ENCODE measurements at regions not wholly inside any gene's neighbourhood (a gene's known extent, or its start where the extent isn't known, plus 50 kb on each side); places are given as distances from the start of the nearest gene placed in this dataset.

DNA sequence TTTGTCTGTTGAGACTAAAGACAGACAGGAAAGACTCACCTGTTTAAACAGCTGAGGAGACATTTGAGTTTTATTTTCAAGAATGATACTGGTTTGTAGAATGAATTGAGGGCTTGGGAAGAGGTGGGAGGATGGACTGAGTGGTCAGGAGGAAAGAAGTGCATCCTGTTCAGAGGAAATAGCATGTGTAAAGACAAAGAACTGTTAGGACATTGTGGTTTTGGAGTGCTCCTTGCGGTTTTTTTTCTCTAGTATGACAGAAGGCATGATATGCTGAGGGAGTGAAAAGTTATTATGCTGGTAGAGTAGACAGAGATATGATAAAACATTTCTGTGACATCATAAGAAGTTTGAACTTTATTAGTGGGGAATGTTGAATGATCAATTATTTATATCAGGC lies 270.7 kb upstream of the ELAVL2 start:
- 69 to 73% methylated on average over 1 of the region's 1 CpG for WGBS, 2 donors (ENCODE audit: low coverage in 1 of 2)
- Histone ChIP-seq H3K4me3 (no peak overlapping the region), H3K4me1 (no peaks in the 10 kb centered on the region), H3K27me3 (no peaks in the 10 kb centered on the region), H3K36me3 (no peaks in the 10 kb centered on the region), H3K27ac (no peak overlapping the region), H3K9me3 (no peaks in the 10 kb centered on the region)
- intact Hi-C loops (cut with DNase I; ENCODE audit: low total_unique reads) (no loop called here), in situ Hi-C loops (cut with MboI; ENCODE audit: low pct_ligation_motif_present in 1 of 4, low pct_unique_long_range_greater_than_20kb in 1 of 4, low sequenced_read_pairs in 3 of 4) (loop anchor here in 1 of 4 donors (25.0 kb wide), 1 partner anchor 109 kb away; no protein-coding TSS in a partner anchor)
- TF ChIP-seq EP300 (IDR thresholded peaks at IDR 0.05; ENCODE audit: low read depth) (no peak), POLR2A (IDR thresholded peaks at IDR 0.05) (no peak), POLR2AphosphoS5 (IDR thresholded peaks at IDR 0.05) (no peak)
- TF ChIP-seq, protein P1, sequence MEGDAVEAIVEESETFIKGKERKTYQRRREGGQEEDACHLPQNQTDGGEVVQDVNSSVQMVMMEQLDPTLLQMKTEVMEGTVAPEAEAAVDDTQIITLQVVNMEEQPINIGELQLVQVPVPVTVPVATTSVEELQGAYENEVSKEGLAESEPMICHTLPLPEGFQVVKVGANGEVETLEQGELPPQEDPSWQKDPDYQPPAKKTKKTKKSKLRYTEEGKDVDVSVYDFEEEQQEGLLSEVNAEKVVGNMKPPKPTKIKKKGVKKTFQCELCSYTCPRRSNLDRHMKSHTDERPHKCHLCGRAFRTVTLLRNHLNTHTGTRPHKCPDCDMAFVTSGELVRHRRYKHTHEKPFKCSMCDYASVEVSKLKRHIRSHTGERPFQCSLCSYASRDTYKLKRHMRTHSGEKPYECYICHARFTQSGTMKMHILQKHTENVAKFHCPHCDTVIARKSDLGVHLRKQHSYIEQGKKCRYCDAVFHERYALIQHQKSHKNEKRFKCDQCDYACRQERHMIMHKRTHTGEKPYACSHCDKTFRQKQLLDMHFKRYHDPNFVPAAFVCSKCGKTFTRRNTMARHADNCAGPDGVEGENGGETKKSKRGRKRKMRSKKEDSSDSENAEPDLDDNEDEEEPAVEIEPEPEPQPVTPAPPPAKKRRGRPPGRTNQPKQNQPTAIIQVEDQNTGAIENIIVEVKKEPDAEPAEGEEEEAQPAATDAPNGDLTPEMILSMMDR (IDR thresholded peaks at IDR 0.05) = no peak
- DNase-seq = no peak

DNA sequence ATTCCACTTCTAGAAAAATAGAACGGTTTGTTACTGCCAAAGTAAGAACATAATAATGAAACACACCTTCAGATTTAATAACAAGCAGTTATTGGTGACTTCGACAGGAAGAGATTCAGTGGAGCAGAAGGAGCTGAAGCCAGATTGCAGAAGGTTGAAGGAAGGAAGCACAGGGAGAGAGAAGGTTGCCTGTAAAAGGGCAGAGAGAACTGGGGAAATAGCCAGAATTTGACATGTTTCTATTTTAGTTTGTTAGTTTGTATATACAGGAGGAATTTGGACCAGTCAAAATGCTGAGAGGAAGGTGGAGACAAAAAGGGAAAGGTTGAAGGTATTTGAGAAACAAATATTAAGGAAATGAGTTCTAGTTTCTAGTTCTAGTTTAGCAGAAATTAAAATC lies 269.2 kb upstream of the ELAVL2 start:
- intact Hi-C loops (cut with DNase I; ENCODE audit: low total_unique reads) (no loop called here), in situ Hi-C loops (cut with MboI; ENCODE audit: low pct_ligation_motif_present in 1 of 4, low pct_unique_long_range_greater_than_20kb in 1 of 4, low sequenced_read_pairs in 3 of 4) (loop anchor here in 1 of 4 donors (25.0 kb wide), 1 partner anchor 108 kb away; no protein-coding TSS in a partner anchor)
- 67 to 77% methylated on average over 2 of the region's 2 CpGs for WGBS, 2 donors (ENCODE audit: low coverage in 1 of 2)
- Histone ChIP-seq H3K27me3 (no peaks in the 10 kb centered on the region), H3K4me1 (no peaks in the 10 kb centered on the region), H3K4me3 (no peak overlapping the region), H3K36me3 (no peaks in the 10 kb centered on the region), H3K9me3 (no peaks in the 10 kb centered on the region), H3K27ac (no peak overlapping the region)
- no peak for TF ChIP-seq EP300 (IDR thresholded peaks at IDR 0.05; ENCODE audit: low read depth)
- no peak for TF ChIP-seq POLR2AphosphoS5 (IDR thresholded peaks at IDR 0.05)
- DNase-seq = no peak

DNA sequence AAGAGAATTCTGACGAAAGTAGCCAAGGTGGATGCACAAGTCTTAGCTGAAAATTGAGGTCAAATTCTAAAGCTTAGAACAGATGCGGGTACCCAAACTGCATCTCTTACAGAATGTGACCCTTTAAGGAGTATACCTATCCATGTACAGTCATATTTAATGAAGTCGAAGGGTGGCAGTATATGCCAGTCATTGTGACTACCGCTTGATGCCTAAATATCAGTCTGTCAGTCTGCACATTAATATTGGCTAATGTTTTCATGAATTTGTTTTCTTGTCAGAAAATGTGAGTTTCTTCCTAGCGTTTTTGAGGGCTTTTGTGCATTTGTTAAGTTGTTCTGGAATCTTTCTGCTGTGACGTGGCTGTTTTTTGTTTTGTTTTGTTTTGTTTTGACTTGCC lies 264.5 kb upstream of the ELAVL2 start:
- intact Hi-C loops (cut with DNase I; ENCODE audit: low total_unique reads) (no loop called here), in situ Hi-C loops (cut with MboI; ENCODE audit: low pct_ligation_motif_present in 1 of 4, low pct_unique_long_range_greater_than_20kb in 1 of 4, low sequenced_read_pairs in 3 of 4) (loop anchor here in 1 of 4 donors (25.0 kb wide), 1 partner anchor 103 kb away; no protein-coding TSS in a partner anchor)
- H3K27ac ChIP-seq = no peak overlapping the region
- H3K4me3 ChIP-seq = no peak overlapping the region
- no peak for TF ChIP-seq POLR2A (IDR thresholded peaks at IDR 0.05)
- no peaks in the 10 kb centered on the region for H3K36me3 ChIP-seq
- 73 to 83% methylated on average over 6 of the region's 6 CpGs for WGBS, 2 donors (ENCODE audit: low coverage in 1 of 2)
- no peaks in the 10 kb centered on the region for H3K27me3 ChIP-seq
- H3K9me3 ChIP-seq = no peaks in the 10 kb centered on the region
- no peak for DNase-seq
- no peaks in the 10 kb centered on the region for H3K4me1 ChIP-seq

DNA sequence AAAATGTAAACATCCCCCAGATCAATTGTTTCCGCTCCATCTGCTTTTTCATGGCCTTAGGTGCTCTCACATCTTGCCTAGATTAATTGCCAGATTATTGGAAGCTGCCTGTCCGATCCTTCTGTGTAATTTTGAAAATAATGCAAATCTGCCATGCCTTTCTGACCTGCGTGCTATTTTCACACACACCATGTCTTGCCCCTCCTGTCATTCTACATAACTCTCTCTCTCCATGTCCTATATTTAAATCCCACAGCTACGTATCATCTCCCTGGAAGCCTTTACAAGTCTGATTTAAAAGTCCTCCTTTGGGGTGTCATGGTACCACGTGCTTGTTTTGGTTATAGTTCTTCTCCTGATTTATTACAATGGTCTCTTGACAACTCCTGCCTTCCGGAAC lies 247.6 kb upstream of the ELAVL2 start:
- Histone ChIP-seq H3K4me3 (no peak overlapping the region), H3K9me3 (peaks cover 0 to under 1% of the 10 kb centered on the region in 2 donors), H3K27ac (no peak overlapping the region), H3K36me3 (no peaks in the 10 kb centered on the region), H3K27me3 (no peaks in the 10 kb centered on the region), H3K4me1 (no peaks in the 10 kb centered on the region)
- intact Hi-C loops (cut with DNase I; ENCODE audit: low total_unique reads) = no loop called here
- in situ Hi-C loops (cut with MboI; ENCODE audit: low pct_ligation_motif_present in 1 of 4, low pct_unique_long_range_greater_than_20kb in 1 of 4, low sequenced_read_pairs in 3 of 4) = no loop called here
- DNase-seq = no peak
- TF ChIP-seq EP300 (IDR thresholded peaks at IDR 0.05; ENCODE audit: low read depth) = no peak
- no peak for TF ChIP-seq POLR2AphosphoS5 (IDR thresholded peaks at IDR 0.05)
- TF ChIP-seq, protein P1 (IDR thresholded peaks at IDR 0.05) = no peak
- TF ChIP-seq POLR2A (IDR thresholded peaks at IDR 0.05) = no peak
- 70 to 76% methylated on average over 6 of the region's 6 CpGs for WGBS, 2 donors (ENCODE audit: low coverage in 1 of 2)

DNA sequence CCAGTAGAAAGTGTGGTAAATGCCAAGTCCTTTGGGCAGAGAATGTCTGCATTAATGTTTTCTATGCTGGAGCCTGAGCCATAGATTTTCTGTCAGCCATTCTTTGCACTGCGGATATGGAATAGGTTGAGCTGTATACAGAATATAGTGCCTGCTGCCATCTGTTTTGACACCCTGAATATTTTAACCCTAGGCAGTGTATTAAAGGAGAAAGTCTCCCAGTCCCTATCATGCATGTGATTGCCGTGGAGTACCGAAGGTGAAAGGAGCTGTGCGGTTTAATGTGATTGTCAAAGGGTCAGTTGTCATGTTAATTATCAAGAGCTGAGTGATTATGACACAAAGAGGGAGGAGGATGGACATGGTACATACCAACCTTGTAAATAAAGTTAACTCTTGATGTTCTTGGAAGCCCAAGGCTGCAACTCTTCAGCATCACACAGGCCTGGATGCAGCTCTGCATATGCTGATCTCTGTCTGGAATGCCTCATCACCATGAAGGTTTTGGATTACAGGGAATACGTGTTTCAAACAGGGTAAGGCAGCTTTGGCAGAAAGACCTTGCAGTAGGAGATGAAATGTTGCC lies 247.1 kb upstream of the ELAVL2 start:
- Histone ChIP-seq H3K27me3 (no peaks in the 10 kb centered on the region), H3K4me3 (no peak overlapping the region), H3K9me3 (no peaks in the 10 kb centered on the region), H3K36me3 (no peaks in the 10 kb centered on the region), H3K4me1 (no peaks in the 10 kb centered on the region), H3K27ac (no peak overlapping the region)
- TF ChIP-seq POLR2AphosphoS5 (IDR thresholded peaks at IDR 0.05) (no peak), EP300 (IDR thresholded peaks at IDR 0.05; ENCODE audit: low read depth) (no peak), POLR2A (IDR thresholded peaks at IDR 0.05) (no peak)
- TF ChIP-seq, protein P1 (IDR thresholded peaks at IDR 0.05) = no peak
- 63 to 82% methylated on average over 3 to 5 of the region's 5 CpGs for WGBS, 2 donors (ENCODE audit: low coverage in 1 of 2)
- in situ Hi-C loops (cut with MboI; ENCODE audit: low pct_ligation_motif_present in 1 of 4, low pct_unique_long_range_greater_than_20kb in 1 of 4, low sequenced_read_pairs in 3 of 4) = no loop called here
- no peak for DNase-seq
- intact Hi-C loops (cut with DNase I; ENCODE audit: low total_unique reads) = no loop called here
